Vagina (tissue), 2 donors: ENCODE measurements at regions not wholly inside any gene's neighbourhood (a gene's known extent, or its start where the extent isn't known, plus 50 kb on each side); places are given as distances from the start of the nearest gene placed in this dataset.

ENCODE experiments used
- CTCF ChIP-seq, 3 experiments: fragments of 450-650 bp in 2 of 3; fragments of 200-600 bp in 1 of 3; sonication (generic) in 1 of 3; IDR thresholded peaks; one replicate each; pipeline ENCODE4 v1.5.1; 2017 to 2019; ENCODE audit warnings: antibody characterized with exemption in 3 of 3, mild to moderate bottlenecking in 2 of 3, moderate library complexity in 2 of 3
- POLR2AphosphoS5 ChIP-seq, 2 donors: sonication (generic); formaldehyde crosslinking; IDR thresholded peaks; one replicate each; pipeline ENCODE4 v1.9.0; 2017; ENCODE audit warnings: antibody characterized with exemption in 2 of 2, mild to moderate bottlenecking in 2 of 2, low read depth in 1 of 2; ENCODE audit not compliant: insufficient read depth in 1 of 2

GRCh38 chr3:67291287-67292252 lies 293.5 kb downstream of the KBTBD8 start:
- TF ChIP-seq CTCF (IDR thresholded peaks at IDR 0.05): no peak
- TF ChIP-seq POLR2AphosphoS5 (IDR thresholded peaks at IDR 0.05; ENCODE audit: insufficient read depth in 1 of 2, low read depth in 1 of 2): no peak
